Activated naive CD4-positive, alpha-beta T cell treated with anti-CD3 and anti-CD28 coated beads, Interleukin-2, amount 50 U/mL, for 72 hours (primary cell): ENCODE measurements at regions not wholly inside any gene's neighbourhood (a gene's known extent, or its start where the extent isn't known, plus 50 kb on each side); places are given as distances from the start of the nearest gene placed in this dataset.
"Not testable (repeated sequence)": the region's sequence is repeated elsewhere in the genome, so short reads cannot be mapped to it uniquely, and the experiment has no call there.

Source experiments
- ATAC-seq, 2 donors: fragments of 150-1000 bp; cut with Tn5 transposase; 2 replicates each; pipeline ENCODE4 v1.10.0; 2021; ENCODE audit warnings: mild to moderate bottlenecking in 2 of 2, moderate library complexity in 2 of 2
- DNase-seq, 2 donors: peaks; one replicate each; pipeline ENCODE4 v3.0.0; 2021 to 2022; ENCODE audit warnings: low spot score in 2 of 2
- H3K27ac Mint-ChIP-seq, 2 donors: one replicate each; pipeline ENCODE4 v1.8.0; 2022; ENCODE audit warnings: mild to moderate bottlenecking in 2 of 2, mixed read lengths in 2 of 2
- H3K36me3 Mint-ChIP-seq, 2 donors: one replicate each; pipeline ENCODE4 v1.8.0; 2022; ENCODE audit warnings: mixed read lengths in 2 of 2
- H3K9me3 Mint-ChIP-seq, 2 donors: one replicate each; pipeline ENCODE4 v1.8.0; 2022; ENCODE audit warnings: mixed read lengths in 2 of 2

DNA sequence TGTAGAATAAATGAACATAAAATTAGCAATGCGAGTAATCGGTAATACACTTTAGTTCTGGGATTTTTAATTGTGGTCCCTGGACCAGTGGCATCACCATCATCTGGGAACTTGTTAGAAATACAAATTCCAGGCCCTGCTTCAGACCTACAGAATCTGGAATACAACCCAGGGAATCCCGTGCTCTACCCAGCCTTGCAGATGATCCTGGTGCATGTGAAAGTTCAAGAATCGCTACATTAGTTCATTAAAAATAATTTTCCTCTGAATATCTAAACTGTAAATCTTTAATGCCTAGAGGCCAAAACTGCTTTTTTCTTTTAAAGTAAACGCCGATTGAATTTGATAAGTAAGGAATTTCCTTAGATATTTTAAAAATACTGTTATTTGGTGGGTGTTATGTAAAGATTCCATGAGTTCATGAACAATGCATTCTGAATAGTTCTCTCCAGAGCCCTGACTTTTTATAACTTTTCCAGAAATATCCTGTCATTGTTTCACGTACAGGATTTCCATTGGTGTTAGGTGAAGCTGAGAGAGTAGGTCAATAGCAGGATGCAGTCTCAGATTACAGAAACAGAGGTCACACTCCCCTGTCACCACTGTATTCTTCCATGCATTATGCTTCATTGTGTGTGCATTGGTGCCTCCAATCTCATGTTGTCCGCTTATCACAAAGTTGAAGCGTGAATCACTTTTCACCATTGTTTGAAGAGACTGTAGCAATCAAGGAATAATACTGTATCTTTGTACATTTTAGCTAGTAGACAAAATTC is 596.5 kb upstream of the KLF12 start:
- ATAC-seq: no peak
- DNase-seq: no peak
- Mint-ChIP-seq H3K36me3 (no peaks in the 10 kb centered on the region), H3K9me3 (no peaks in the 10 kb centered on the region), H3K27ac (no peak overlapping the region)

DNA sequence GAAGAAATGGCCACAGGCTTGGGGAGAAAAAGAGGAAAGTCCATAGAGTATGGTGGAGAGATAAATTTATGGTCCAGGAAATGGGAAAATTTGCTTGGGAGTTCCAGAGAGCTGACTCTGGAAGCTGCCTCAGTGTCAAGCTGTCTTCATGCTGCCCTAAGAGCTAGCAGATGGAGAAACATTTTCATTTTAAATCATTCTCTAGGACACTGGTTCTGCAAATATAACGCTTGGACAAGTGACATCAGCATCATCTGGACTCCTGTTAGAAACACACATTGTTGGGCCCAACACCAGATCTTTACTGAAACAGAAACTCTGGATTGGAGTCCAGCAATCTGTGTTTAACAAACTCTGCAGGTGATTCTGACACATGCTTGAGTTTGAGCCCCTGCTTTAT is 592.0 kb upstream of the KLF12 start:
- no peaks in the 10 kb centered on the region for H3K36me3 Mint-ChIP-seq
- H3K27ac Mint-ChIP-seq: no peak overlapping the region
- H3K9me3 Mint-ChIP-seq: no peaks in the 10 kb centered on the region
- DNase-seq (no peak), ATAC-seq (no peak)

- ATAC-seq, H3K9me3 Mint-ChIP-seq, DNase-seq, H3K27ac Mint-ChIP-seq, H3K36me3 Mint-ChIP-seq: not testable (repeated sequence)
Measured at GRCh38 chr13:74718232-74718842, 584.1 kb upstream of the KLF12 start.

DNA sequence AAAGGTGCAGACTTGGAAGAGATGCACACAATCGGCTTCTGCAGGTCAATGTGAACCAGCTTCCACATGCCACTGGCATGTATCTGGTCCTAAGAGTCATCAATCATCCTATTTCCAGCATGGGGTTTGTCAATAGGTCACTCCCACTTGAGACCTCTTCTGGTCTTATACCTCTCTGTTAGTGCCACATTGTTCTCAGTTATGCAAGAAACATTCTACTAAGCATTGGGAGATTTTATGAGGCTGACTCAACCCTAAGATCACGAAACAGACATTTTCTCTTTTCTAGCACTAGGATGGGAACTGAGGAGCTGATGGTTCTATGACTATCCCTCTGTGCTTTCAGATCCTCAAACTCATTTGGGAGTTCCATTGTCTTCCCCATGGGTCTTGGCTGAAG is 581.5 kb upstream of the KLF12 start:
- DNase-seq (no peak), ATAC-seq (no peak)
- H3K36me3 Mint-ChIP-seq: no peaks in the 10 kb centered on the region
- peaks cover 0 to 6% of the 10 kb centered on the region in 2 donors for H3K9me3 Mint-ChIP-seq
- H3K27ac Mint-ChIP-seq: no peak overlapping the region

- H3K36me3 Mint-ChIP-seq: no peaks in the 10 kb centered on the region
- no peaks in the 10 kb centered on the region for H3K9me3 Mint-ChIP-seq
- H3K27ac Mint-ChIP-seq: no peak overlapping the region
Measured at GRCh38 chr13:74710006-74710405, 575.8 kb upstream of the KLF12 start.

DNA sequence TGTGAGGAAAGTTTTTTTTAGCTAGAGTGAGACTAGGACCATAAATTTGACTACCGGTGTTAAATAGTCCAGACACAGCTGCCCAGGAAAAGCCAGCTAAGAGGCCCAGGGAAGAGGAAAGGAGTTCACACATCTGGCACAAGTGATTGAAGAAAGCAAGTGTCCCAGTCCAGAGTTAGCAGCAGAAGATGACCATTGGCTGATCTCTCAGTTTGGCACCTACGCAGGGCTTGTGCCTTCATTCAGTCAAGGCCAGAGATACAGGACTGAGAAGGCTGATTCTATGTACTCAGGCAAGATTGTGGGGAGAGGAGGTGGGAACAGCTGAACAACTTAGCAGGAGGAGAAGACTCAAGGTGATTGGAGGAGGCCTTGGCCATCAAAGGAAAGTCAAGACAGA is 575.0 kb upstream of the KLF12 start:
- no peak for ATAC-seq
- no peak for DNase-seq
- H3K9me3 Mint-ChIP-seq: no peaks in the 10 kb centered on the region
- H3K36me3 Mint-ChIP-seq: no peaks in the 10 kb centered on the region
- H3K27ac Mint-ChIP-seq: no peak overlapping the region

More at GRCh38 chr13:74710006-74710405, 575.8 kb upstream of the KLF12 start:
- DNase-seq (no peak), ATAC-seq (no peak)

- no peak overlapping the region for H3K27ac Mint-ChIP-seq
- ATAC-seq: no peak
- no peak for DNase-seq
- H3K9me3 Mint-ChIP-seq: no peaks in the 10 kb centered on the region
- no peaks in the 10 kb centered on the region for H3K36me3 Mint-ChIP-seq
Measured at GRCh38 chr13:74708629-74709028, 574.4 kb upstream of the KLF12 start.

DNA sequence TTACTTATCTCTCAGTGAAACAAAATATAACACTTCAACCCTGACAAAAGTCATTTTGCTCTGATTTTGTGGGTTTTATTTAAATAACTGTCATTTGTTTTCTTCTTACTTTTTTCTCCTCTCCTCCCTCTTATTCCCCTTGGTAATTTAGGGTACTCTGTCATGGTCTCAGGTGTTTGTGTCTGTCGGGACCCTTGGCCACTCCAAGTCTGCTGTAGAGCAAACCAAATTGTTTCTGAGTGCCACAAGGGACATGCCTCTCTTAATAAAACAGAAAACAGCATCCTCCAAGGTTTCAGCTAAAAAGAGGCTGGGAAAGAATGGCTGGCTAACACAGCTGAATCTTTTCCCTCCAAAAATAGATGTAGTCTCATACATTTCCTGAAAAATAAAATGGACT is 573.1 kb upstream of the KLF12 start:
- Mint-ChIP-seq H3K27ac (no peak overlapping the region), H3K36me3 (no peaks in the 10 kb centered on the region), H3K9me3 (peaks cover 0 to 4% of the 10 kb centered on the region in 2 donors)
- DNase-seq (no peak), ATAC-seq (no peak)

DNA sequence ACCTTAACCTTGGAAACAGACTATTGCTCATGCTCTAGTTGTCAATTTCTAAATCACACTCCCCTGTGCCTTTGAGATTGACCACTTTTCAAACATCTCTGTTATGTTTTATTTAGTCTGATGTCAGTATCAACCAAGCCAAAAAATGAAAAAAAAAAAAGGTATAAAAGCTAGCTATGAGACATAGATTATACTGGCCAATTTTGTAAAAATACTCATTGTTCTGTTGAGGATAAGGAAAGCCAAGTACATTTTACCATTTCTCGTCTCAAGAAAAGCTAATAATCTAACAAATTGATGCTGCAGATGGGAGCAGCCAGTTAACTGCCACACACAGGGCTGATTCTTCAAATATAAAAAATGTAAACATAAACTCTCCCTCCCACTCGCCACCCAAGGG is 572.6 kb upstream of the KLF12 start:
- H3K36me3 Mint-ChIP-seq: no peaks in the 10 kb centered on the region
- no peak for DNase-seq
- H3K9me3 Mint-ChIP-seq: peaks cover 0 to 4% of the 10 kb centered on the region in 2 donors
- no peak for ATAC-seq
- no peak overlapping the region for H3K27ac Mint-ChIP-seq

DNA sequence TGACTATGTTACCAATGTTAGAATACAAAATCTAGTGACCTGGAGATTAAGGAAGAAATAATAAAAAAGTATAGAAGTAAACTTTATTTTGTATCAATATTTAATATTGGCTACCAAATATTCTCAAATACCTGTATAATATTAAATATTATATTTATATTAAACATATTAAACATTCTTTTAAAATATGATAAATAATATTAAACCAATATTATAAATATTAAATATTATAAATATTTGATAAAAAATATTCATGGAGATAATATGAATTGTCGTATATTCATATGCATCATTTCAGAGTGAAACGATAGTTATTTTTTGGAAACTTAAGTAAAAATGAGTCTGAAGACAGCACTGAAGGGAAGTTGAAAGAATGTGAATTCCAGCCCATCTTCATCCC is 571.2 kb upstream of the KLF12 start:
- Mint-ChIP-seq H3K36me3 (no peaks in the 10 kb centered on the region), H3K9me3 (peaks cover 0 to 4% of the 10 kb centered on the region in 2 donors), H3K27ac (no peak overlapping the region)
- no peak for DNase-seq
- ATAC-seq: no peak

GRCh38 chr13:74703855-74704387 is 569.7 kb upstream of the KLF12 start:
- H3K27ac Mint-ChIP-seq: no peak overlapping the region
- ATAC-seq: no peak
- no peak for DNase-seq
- H3K36me3 Mint-ChIP-seq: no peaks in the 10 kb centered on the region
- H3K9me3 Mint-ChIP-seq: peaks cover 0 to 4% of the 10 kb centered on the region in 2 donors

- no peak for ATAC-seq
Measured at GRCh38 chr13:74696148-74696922, 562.1 kb upstream of the KLF12 start.

DNA sequence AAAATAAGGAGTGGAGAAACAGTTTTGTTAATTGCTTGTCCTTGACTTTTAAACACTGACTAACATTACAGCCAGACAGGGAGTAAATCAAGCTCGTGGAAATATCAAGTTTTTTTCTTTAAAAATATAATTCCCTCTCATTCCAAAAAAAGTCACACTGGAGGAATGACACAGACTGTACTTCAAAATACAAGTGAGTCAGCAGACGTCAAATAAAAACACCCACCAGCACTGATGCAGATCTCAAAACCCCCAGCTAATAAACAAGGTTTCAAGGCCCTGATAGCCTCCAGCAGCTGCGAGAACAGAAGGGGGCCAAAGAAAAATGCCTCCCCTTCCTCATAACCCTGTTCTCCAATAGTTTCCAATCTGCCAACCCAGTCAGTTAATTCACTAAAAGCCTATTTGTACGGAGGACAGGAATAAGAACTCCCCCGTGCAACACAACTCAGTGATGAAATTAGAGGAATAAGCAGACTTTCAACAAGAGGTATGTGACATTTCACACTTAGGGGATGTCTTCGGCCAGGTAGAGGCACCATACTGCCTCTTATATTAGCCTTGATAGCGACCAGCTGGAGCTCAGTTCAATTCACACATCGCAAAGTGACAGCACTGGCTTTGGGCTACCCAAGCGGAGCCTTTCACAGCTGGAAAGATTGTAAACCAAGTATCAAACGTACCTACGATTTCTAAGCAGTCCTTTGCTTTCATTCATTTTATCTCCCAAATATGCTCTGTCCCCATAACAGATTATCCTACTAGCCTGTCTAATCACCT is 561.0 kb upstream of the KLF12 start:
- DNase-seq (no peak), ATAC-seq (no peak)
- Mint-ChIP-seq H3K9me3 (no peaks in the 10 kb centered on the region), H3K36me3 (no peaks in the 10 kb centered on the region), H3K27ac (no peak overlapping the region)

More at GRCh38 chr13:74696148-74696922, 562.1 kb upstream of the KLF12 start:
- no peak overlapping the region for H3K27ac Mint-ChIP-seq
- DNase-seq: no peak
- H3K36me3 Mint-ChIP-seq: no peaks in the 10 kb centered on the region
- no peaks in the 10 kb centered on the region for H3K9me3 Mint-ChIP-seq

DNA sequence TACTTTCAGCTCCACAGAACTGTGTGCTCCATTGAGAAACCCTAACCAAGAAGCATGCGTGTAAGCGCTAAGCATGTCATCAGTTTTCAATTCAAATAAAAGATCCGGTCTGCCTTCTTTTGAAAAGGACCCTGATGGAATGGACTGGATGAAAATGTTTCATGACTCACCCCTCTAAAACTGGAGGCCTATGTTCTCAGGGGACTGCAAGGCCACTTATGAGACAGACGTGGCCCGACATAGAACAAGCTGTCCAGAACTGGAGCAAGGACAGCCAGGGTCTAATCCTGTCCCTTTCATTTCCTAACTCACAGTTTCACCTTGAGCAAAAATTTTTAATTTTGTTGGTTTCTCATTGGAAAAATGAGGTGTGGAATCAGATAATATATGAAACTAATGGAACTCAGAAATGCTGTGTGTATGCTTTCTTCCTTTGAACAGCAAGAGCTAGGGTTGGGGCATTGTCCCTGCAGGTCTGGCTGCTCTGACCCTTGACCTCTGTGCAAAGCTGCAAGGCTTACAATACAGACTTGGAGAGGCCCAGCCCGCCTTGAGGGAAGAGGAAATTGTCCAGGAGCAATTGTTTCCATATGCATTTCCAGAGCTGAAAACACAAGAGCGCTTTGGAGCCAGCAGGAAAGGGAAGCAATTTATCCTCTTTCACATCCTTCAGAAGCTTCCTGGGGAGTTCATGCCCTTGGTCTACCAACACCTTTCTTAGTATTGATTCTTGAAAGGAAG is 553.4 kb upstream of the KLF12 start:
- Mint-ChIP-seq H3K27ac (no peak overlapping the region), H3K9me3 (no peaks in the 10 kb centered on the region), H3K36me3 (no peaks in the 10 kb centered on the region)
- DNase-seq: no peak
- ATAC-seq: no peak

DNA sequence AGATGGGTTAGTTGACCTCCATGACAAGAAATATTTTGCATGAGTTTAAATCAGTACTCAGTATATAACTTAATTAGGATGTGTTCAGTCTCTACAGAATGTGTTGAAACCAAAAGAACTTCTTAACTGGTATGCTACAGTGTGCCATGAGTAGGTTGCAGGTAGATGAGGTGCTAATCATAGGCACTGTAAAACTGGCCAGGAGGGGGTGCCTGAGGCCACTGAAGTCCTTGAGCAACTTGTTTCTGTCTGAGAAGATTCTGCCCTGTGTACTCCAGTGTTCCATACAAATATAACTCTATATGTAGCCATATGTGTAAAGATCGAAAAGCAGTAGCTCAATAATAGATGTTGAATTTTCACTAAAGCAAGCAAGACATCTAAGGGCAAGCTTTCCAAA is 549.2 kb upstream of the KLF12 start:
- ATAC-seq (no peak), DNase-seq (no peak)
- H3K27ac Mint-ChIP-seq: no peak overlapping the region
- no peaks in the 10 kb centered on the region for H3K9me3 Mint-ChIP-seq
- H3K36me3 Mint-ChIP-seq: no peaks in the 10 kb centered on the region

GRCh38 chr13:74682746-74683145 is 548.5 kb upstream of the KLF12 start:
- Mint-ChIP-seq H3K27ac (no peak overlapping the region), H3K36me3 (no peaks in the 10 kb centered on the region), H3K9me3 (no peaks in the 10 kb centered on the region)
- DNase-seq (no peak), ATAC-seq (no peak)
